WTC11 (cell line): ENCODE measurements at regions not wholly inside any gene's neighbourhood (a gene's known extent, or its start where the extent isn't known, plus 50 kb on each side); places are given as distances from the start of the nearest gene placed in this dataset.
A peak's percentile ranks its signal among the peaks of the same experiment; 100 is the strongest.

Experiments
- ATAC-seq: fragments of 200-7000 bp; cut with Tn5 transposase; 2 replicates; pipeline ENCODE4 v1.10.0; 2021; ENCODE audit warnings: mild to moderate bottlenecking, moderate library complexity
- CTCF ChIA-PET: fragments of 300-600 bp; sonication (Branson Sonifier 250); formaldehyde crosslinking; loops from one replicate; lab custom pipeline; 2021; ENCODE audit warnings: antibody characterized with exemption; lab: Charles Lee
- POLR2A ChIA-PET: fragments of 350-600 bp; sonication (Branson Sonifier 250); formaldehyde crosslinking; loops from one replicate; lab custom pipeline; 2021; ENCODE audit warnings: antibody characterized with exemption; lab: Charles Lee
- DNase-seq: peaks from one replicate; pipeline ENCODE4 v3.0.0; 2021; ENCODE audit warnings: low spot score
- H3K27ac Mint-ChIP-seq: 2 replicates; pipeline ENCODE4 v1.8.0; 2021; ENCODE audit warnings: mixed read lengths
- H3K27me3 Mint-ChIP-seq: 2 replicates; pipeline ENCODE4 v1.8.0; 2021; ENCODE audit warnings: low read depth, mild to moderate bottlenecking, moderate library complexity, mixed read lengths
- H3K36me3 Mint-ChIP-seq: 2 replicates; pipeline ENCODE4 v1.8.0; 2021; ENCODE audit warnings: mixed read lengths
- H3K4me1 Mint-ChIP-seq: 2 replicates; pipeline ENCODE4 v1.8.0; 2022; ENCODE audit warnings: mixed read lengths
- H3K4me3 Mint-ChIP-seq: 2 replicates; pipeline ENCODE4 v1.8.0; 2021; ENCODE audit warnings: mild to moderate bottlenecking, moderate library complexity, mixed read lengths
- H3K9me3 Mint-ChIP-seq: 2 replicates; pipeline ENCODE4 v1.8.0; 2021; ENCODE audit warnings: mixed read lengths
- AR ChIP-seq: fragments of 250-450 bp; sonication (Bioruptor Pico); IDR thresholded peaks from 2 replicates; pipeline ENCODE4 v1.9.0; 2021; ENCODE audit warnings: mild to moderate bottlenecking
- EMX1 ChIP-seq: fragments of 250-450 bp; sonication (Bioruptor Pico); IDR thresholded peaks from 2 replicates; pipeline ENCODE4 v1.8.0; 2021; ENCODE audit warnings: mild to moderate bottlenecking
- FOXP4 ChIP-seq: sonication (generic); formaldehyde crosslinking; IDR thresholded peaks from 2 replicates; pipeline ENCODE4 v1.8.0; 2022; ENCODE audit warnings: mild to moderate bottlenecking, missing genetic modification reagents
- KAT7 ChIP-seq: sonication (generic); formaldehyde crosslinking; IDR thresholded peaks from 2 replicates; pipeline ENCODE4 v1.8.1; 2023; ENCODE audit warnings: missing genetic modification reagents, mild to moderate bottlenecking, borderline replicate concordance
- SP1 ChIP-seq: sonication (generic); formaldehyde crosslinking; conservative IDR thresholded peaks from 2 replicates; pipeline ENCODE4 v1.8.1; 2022; ENCODE audit warnings: missing genetic modification reagents
- ZNF263 ChIP-seq: sonication (generic); formaldehyde crosslinking; IDR thresholded peaks from 2 replicates; pipeline ENCODE4 v1.8.1; 2022; ENCODE audit warnings: low read depth, mild to moderate bottlenecking, moderate library complexity, missing genetic modification reagents
- ZNF425 ChIP-seq: fragments of 250-450 bp; sonication (Bioruptor Pico); conservative IDR thresholded peaks from 2 replicates; pipeline ENCODE4 v1.9.0; 2021; ENCODE audit warnings: mild to moderate bottlenecking
- TF ChIP-seq, protein P1 (sequence below): sonication (generic); formaldehyde crosslinking; IDR thresholded peaks from 2 replicates; pipeline ENCODE4 v1.8.1; 2022; ENCODE audit warnings: mild to moderate bottlenecking, missing genetic modification reagents, moderate library complexity, borderline replicate concordance
- TF ChIP-seq, protein P2 (sequence below): sonication (generic); formaldehyde crosslinking; IDR thresholded peaks from 2 replicates; pipeline ENCODE4 v1.8.1; 2022; ENCODE audit warnings: low read depth, missing genetic modification reagents, borderline replicate concordance

DNA sequence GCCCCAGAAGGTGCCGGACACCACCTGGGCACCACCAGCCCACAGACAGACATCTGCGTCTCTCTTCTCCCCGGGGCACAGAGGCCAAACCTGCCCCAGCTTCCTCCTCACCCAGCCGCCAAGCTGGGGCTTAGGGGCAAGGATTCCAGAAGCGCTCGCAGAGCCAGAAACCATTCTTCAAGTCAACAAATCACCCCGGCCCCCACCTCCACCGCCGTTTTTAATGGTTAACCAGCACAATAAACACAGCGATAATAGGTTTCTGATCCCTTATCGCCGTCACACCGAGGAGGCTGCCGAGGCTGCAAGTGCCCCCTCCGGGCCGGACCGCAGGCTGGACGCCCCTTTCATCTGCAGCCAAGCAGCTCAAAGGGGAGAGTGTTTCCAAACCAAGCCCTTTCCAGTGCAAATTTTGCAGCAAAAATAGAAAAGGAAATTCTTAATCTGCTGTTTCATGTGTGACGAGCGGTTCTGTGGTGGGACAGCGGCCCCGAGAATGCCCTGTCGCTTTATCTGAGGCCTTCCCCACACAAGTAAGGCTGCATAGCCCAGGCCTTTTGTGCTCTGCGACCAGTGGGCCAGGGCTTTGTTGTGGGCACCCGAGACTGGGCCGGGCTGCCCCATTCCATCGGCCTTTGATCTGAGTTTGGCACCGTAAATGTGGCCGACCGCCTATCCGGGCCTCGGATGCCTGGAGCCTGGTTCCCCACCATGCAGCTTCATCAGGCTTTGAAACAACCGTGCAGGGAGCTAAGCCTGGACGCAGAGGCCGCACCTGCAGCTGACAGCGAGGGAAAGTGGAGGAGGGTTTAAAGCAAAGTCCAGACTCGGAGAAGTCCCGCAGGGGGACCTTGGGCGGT is 83.2 kb downstream of the FOXL3 start:
- ChIA-PET POLR2A (no interaction called here), CTCF (interaction anchor here (0.6 kb wide), 1 partner anchor 40 kb away, joined by 3 read pairs; no protein-coding TSS in a partner anchor)
- ATAC-seq (no peak), DNase-seq (peak; percentile 18)
- no peak overlapping the region for H3K4me3 Mint-ChIP-seq
- no peaks in the 10 kb centered on the region for H3K36me3 Mint-ChIP-seq
- TF ChIP-seq SP1, result no peak
- TF ChIP-seq, protein P1, sequence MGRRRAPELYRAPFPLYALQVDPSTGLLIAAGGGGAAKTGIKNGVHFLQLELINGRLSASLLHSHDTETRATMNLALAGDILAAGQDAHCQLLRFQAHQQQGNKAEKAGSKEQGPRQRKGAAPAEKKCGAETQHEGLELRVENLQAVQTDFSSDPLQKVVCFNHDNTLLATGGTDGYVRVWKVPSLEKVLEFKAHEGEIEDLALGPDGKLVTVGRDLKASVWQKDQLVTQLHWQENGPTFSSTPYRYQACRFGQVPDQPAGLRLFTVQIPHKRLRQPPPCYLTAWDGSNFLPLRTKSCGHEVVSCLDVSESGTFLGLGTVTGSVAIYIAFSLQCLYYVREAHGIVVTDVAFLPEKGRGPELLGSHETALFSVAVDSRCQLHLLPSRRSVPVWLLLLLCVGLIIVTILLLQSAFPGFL (CRISPR knock-in tag), result 0 out of 2 replicates have a peak, but pooled peaks have one; percentile 33
- peaks cover 3% of the 10 kb centered on the region; the same call in 1 of the 2 replicates for H3K27me3 Mint-ChIP-seq
- H3K4me1 Mint-ChIP-seq, result peaks cover 5% of the 10 kb centered on the region; the same call in 1 of the 2 replicates
- no peaks in the 10 kb centered on the region for H3K9me3 Mint-ChIP-seq
- no peak overlapping the region for H3K27ac Mint-ChIP-seq

DNA sequence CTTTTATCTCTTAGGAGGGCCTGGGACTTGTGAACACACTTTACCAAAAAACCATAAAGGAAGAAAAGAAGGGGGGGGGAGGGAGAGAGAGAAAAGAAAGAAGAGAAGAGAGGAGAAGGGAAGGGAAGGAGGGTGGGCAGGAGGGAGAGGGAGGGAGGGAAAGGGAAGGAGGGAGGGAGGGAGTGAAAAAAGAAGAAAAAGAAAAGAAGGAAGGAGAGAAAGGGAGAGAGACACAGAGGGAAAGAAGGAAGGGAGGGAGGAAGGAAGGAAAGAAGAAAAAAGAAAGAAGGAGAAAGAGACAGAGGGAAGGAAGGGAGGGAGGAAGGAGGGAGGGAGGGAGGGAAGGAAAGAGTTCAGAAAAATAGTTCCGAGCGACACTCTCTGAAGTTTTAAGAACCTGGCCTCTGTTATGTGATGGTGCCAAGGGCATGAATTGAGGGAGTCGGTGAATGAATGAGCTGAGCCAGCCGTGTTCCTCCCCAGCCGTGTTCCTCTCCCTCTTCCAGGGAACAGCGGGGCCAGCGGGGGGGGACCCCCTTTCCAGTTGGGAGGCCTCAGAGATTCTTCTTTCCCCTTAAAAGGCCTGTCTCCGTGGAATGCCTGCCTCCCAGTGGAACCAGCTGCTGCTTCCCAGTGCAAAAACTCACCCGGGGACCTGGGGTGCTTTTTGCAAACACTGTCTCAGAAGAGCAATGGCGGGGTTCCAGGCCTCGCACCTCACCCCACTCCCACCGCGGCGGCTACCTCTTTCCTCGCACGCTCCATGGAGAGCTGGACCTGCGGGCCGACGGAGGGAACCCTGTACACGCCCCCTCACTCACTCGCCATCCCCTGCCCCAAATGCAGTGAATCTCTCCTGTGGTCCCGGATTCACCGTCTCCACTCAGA is 84.1 kb downstream of the FOXL3 start:
- H3K27me3 Mint-ChIP-seq, result peaks cover 7% of the 10 kb centered on the region; the same call in 1 of the 2 replicates
- ChIA-PET POLR2A (no interaction called here), CTCF (no interaction called here)
- ATAC-seq, result no peak
- DNase-seq, result peak; percentile 10
- no peaks in the 10 kb centered on the region for H3K9me3 Mint-ChIP-seq
- no peaks in the 10 kb centered on the region for H3K36me3 Mint-ChIP-seq
- H3K27ac Mint-ChIP-seq, result no peak overlapping the region
- H3K4me1 Mint-ChIP-seq, result peaks cover 5% of the 10 kb centered on the region; the same call in 1 of the 2 replicates
- TF ChIP-seq FOXP4 (CRISPR knock-in tag), result no peak
- TF ChIP-seq AR (CRISPR knock-in tag), result no peak
- no peak for TF ChIP-seq ZNF263 (CRISPR knock-in tag)
- TF ChIP-seq EMX1 (CRISPR knock-in tag), result no peak
- no peak for TF ChIP-seq KAT7 (CRISPR knock-in tag)
- no peak for TF ChIP-seq ZNF425 (CRISPR knock-in tag)
- TF ChIP-seq, protein P2, sequence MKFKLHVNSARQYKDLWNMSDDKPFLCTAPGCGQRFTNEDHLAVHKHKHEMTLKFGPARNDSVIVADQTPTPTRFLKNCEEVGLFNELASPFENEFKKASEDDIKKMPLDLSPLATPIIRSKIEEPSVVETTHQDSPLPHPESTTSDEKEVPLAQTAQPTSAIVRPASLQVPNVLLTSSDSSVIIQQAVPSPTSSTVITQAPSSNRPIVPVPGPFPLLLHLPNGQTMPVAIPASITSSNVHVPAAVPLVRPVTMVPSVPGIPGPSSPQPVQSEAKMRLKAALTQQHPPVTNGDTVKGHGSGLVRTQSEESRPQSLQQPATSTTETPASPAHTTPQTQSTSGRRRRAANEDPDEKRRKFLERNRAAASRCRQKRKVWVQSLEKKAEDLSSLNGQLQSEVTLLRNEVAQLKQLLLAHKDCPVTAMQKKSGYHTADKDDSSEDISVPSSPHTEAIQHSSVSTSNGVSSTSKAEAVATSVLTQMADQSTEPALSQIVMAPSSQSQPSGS (CRISPR knock-in tag), result no peak
- TF ChIP-seq, all 79 proteins: peak for 0
- no peak overlapping the region for H3K4me3 Mint-ChIP-seq
